ENCODE measurements at regions not wholly inside any gene's neighbourhood (a gene's known extent, or its start where the extent isn't known, plus 50 kb on each side); places are given as distances from the start of the nearest gene placed in this dataset.

- DNase-seq (ENCODE audit: low read depth) = no peak
Observed at GRCh38 chr13:95451656-95452055, 100.9 kb upstream of the CLDN10 start.

GRCh38 chr13:95452375-95452774 is 100.1 kb upstream of the CLDN10 start:
- no peak for DNase-seq (ENCODE audit: low read depth)

- DNase-seq (ENCODE audit: low read depth) = no peak
Observed at GRCh38 chr13:95455782-95456181, 96.7 kb upstream of the CLDN10 start.

- no peak for DNase-seq (ENCODE audit: low read depth)
Observed at GRCh38 chr13:95456815-95457214, 95.7 kb upstream of the CLDN10 start.

- DNase-seq (ENCODE audit: low read depth) = no peak
Observed at GRCh38 chr13:95457294-95457693, 95.2 kb upstream of the CLDN10 start.

- no peak for DNase-seq (ENCODE audit: low read depth)
Observed at GRCh38 chr13:95462801-95463200, 89.7 kb upstream of the CLDN10 start.

GRCh38 chr13:95463531-95463930 is 89.0 kb upstream of the CLDN10 start:
- DNase-seq (ENCODE audit: low read depth) = no peak

- no peak for DNase-seq (ENCODE audit: low read depth)
Observed at GRCh38 chr13:95470574-95471366, 81.8 kb upstream of the CLDN10 start.

- DNase-seq (ENCODE audit: low read depth) = no peak
Observed at GRCh38 chr13:95471960-95472359, 80.6 kb upstream of the CLDN10 start.

- DNase-seq (ENCODE audit: low read depth) = no peak
Observed at GRCh38 chr13:95474992-95475391, 77.5 kb upstream of the CLDN10 start.

GRCh38 chr13:95477187-95477586 is 75.3 kb upstream of the CLDN10 start:
- DNase-seq (ENCODE audit: low read depth) = no peak

GRCh38 chr13:95479731-95480130 is 72.8 kb upstream of the CLDN10 start:
- DNase-seq (ENCODE audit: low read depth) = no peak

- DNase-seq (ENCODE audit: low read depth) = no peak
Observed at GRCh38 chr13:95480131-95480545, 72.4 kb upstream of the CLDN10 start.

GRCh38 chr13:95480791-95481780 is 71.4 kb upstream of the CLDN10 start:
- DNase-seq (ENCODE audit: low read depth) = no peak

- DNase-seq (ENCODE audit: low read depth) = no peak
Observed at GRCh38 chr13:95484052-95484451, 68.5 kb upstream of the CLDN10 start.

- DNase-seq (ENCODE audit: low read depth) = no peak
Observed at GRCh38 chr13:95485045-95485517, 67.4 kb upstream of the CLDN10 start.

- DNase-seq (ENCODE audit: low read depth) = no peak
Observed at GRCh38 chr13:95485518-95486144, 66.9 kb upstream of the CLDN10 start.

- no peak for DNase-seq (ENCODE audit: low read depth)
Observed at GRCh38 chr13:95492044-95492801, 60.3 kb upstream of the CLDN10 start.

GRCh38 chr13:95494082-95494681 is 58.3 kb upstream of the CLDN10 start:
- DNase-seq (ENCODE audit: low read depth) = no peak

- no peak for DNase-seq (ENCODE audit: low read depth)
Observed at GRCh38 chr13:95496485-95496884, 56.0 kb upstream of the CLDN10 start.

GRCh38 chr13:95497381-95497807 is 55.1 kb upstream of the CLDN10 start:
- no peak for DNase-seq (ENCODE audit: low read depth)
